ENCODE measurements at regions not wholly inside any gene's neighbourhood (a gene's known extent, or its start where the extent isn't known, plus 50 kb on each side); places are given as distances from the start of the nearest gene placed in this dataset.

DNA sequence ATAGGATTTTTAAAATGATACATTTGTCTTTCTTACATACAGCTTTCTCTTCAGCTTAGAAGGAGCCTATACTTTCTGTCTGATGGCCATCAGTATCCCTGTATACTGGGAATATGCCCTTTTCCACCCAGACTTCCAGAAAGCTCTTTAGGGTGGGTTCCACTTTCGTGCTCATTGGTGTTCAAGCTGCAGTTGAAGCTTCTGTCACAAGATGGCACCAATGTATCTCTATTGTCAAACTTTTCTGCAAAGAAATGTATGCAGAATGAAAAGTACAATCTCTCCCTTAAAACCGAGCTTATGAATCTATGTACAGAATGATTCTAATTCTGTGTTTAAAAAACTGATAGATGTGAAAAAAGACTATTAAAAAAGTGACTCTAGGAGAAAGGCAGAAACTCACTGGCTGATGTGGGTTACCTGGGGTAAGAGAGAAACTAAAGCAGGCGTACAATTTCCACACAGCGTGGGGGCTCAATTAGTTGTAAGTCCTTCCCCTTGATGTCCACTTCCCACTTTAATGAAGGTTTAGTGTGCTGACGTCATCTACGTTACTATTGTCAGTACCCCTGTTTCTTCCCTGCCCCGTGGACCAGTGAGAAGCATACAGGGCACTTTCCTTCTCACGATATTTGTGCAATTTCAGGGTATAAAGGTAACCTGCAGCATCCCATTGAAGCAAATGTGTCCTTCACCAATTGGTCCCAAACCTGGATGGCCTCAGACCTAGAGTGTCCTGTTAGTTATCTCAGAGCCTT lies 57.3 kb upstream of the TCEAL2 start:
- intact Hi-C loops (cut with DNase I), result loop anchor here in 1 of 2 donors (5.0 kb wide), 1 partner anchor 449 kb away; the partner anchor contains the start of gene TMSB15A
- 42 to 51% methylated on average over 8 of the region's 8 CpGs for WGBS, 2 donors
- no peak overlapping the region for H3K4me3 ChIP-seq (ENCODE audit: low read length in 2 of 2)
- no peaks in the 10 kb centered on the region for H3K9me3 ChIP-seq (ENCODE audit: control insufficient read depth, low read length)
- H3K4me1 ChIP-seq (ENCODE audit: control insufficient read depth in 1 of 2, insufficient read depth in 2 of 2, low read length in 2 of 2), result no peaks in the 10 kb centered on the region
- H3K36me3 ChIP-seq (ENCODE audit: control insufficient read depth in 1 of 2, insufficient read depth in 2 of 2, low read length in 1 of 2), result no peaks in the 10 kb centered on the region
- no peak overlapping the region for H3K27ac ChIP-seq (ENCODE audit: low read depth in 1 of 2, low read length in 2 of 2)
- ATAC-seq (ENCODE audit: low FRiP score) (no peak), DNase-seq (no peak)
- H3K27me3 ChIP-seq (ENCODE audit: control insufficient read depth in 1 of 2, insufficient read depth in 2 of 2, low read length in 1 of 2), result no peaks in the 10 kb centered on the region

DNA sequence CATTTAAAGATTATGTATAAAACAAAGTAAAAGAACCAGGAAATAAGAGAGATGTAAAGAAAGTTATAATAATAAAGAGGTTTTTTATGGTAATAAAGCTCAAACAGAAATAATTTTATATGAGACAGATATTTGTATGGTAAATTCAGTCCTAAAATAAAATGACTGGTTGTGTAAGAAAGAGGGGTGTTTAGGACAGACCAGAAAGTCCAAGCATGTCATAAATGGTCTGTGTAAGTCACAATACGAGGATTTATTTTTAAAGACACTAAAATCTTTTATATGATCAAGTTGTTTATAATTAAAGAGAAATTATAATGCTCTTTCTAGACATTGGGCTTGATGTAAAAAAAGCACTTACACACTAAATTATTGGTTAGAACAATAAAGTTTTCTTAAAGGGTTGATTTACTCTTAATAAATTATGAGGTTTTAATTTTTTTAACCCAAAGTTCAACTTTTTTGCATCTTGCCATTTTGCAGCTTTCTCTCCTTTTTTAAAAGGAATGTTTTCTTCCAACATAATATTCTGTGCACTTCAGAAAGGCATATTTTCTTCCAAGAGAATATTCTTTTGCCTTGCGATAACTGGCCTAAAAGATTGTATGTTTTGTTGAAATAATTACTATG lies 61.9 kb upstream of the TCEAL2 start:
- WGBS, 2 donors, result 76 to 78% methylated on average over 2 of the region's 2 CpGs
- Histone ChIP-seq H3K4me3 (ENCODE audit: low read length in 2 of 2) (no peak overlapping the region), H3K4me1 (ENCODE audit: control insufficient read depth in 1 of 2, insufficient read depth in 2 of 2, low read length in 2 of 2) (no peaks in the 10 kb centered on the region), H3K27me3 (ENCODE audit: control insufficient read depth in 1 of 2, insufficient read depth in 2 of 2, low read length in 1 of 2) (no peaks in the 10 kb centered on the region), H3K36me3 (ENCODE audit: control insufficient read depth in 1 of 2, insufficient read depth in 2 of 2, low read length in 1 of 2) (no peaks in the 10 kb centered on the region), H3K9me3 (ENCODE audit: control insufficient read depth, low read length) (no peaks in the 10 kb centered on the region), H3K27ac (ENCODE audit: low read depth in 1 of 2, low read length in 2 of 2) (no peak overlapping the region)
- DNase-seq (no peak), ATAC-seq (ENCODE audit: low FRiP score) (no peak)
- intact Hi-C loops (cut with DNase I), result no loop called here

DNA sequence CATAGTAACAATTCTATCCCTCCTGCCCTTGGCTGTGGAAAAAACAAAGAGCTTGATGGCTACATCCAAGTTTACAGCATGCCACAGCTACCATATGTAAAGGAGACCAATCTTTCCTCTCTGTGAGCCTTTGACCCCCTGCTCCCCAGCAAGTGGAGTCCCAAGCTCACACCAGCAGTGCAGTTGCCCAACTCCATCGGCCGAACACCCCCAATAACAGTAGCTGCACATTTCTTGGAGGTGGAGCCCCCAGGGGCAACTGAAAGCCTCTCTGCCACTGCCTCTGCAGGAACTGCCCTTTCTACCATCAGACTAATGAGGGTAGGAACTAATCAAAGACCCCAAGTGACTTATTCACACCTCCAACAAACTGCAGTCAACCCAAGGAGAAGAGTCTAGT lies 81.0 kb upstream of the TCEAL2 start:
- intact Hi-C loops (cut with DNase I), result no loop called here
- WGBS, 2 donors, result 74 to 80% methylated on average over 2 of the region's 2 CpGs
- ATAC-seq (ENCODE audit: low FRiP score), result no peak
- Histone ChIP-seq H3K27ac (ENCODE audit: low read depth in 1 of 2, low read length in 2 of 2) (no peak overlapping the region), H3K27me3 (ENCODE audit: control insufficient read depth in 1 of 2, insufficient read depth in 2 of 2, low read length in 1 of 2) (no peaks in the 10 kb centered on the region), H3K36me3 (ENCODE audit: control insufficient read depth in 1 of 2, insufficient read depth in 2 of 2, low read length in 1 of 2) (no peaks in the 10 kb centered on the region), H3K4me1 (ENCODE audit: control insufficient read depth in 1 of 2, insufficient read depth in 2 of 2, low read length in 2 of 2) (no peaks in the 10 kb centered on the region), H3K9me3 (ENCODE audit: control insufficient read depth, low read length) (no peaks in the 10 kb centered on the region), H3K4me3 (ENCODE audit: low read length in 2 of 2) (no peak overlapping the region)
- DNase-seq, result no peak

DNA sequence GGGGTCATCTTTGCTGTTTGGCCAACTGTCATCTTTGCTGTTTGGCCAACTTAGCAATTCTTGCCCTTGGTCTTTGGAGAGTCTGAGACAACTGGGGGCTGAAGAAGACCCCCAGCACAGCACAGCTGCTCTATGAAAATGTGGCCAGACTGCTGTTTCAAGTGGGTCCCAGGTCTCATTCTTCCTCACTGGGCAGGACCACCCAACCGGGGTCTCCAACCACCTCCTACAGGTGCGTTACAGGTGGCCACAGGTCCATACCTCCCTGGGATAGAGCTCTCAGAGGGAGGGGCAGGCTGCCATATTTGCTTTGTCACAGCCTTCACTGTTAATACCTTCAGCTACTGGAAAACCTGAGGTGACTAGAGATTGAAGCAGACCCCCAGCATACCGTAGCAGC lies 82.1 kb upstream of the TCEAL2 start:
- intact Hi-C loops (cut with DNase I), result no loop called here
- no peaks in the 10 kb centered on the region for H3K36me3 ChIP-seq (ENCODE audit: control insufficient read depth in 1 of 2, insufficient read depth in 2 of 2, low read length in 1 of 2)
- H3K27me3 ChIP-seq (ENCODE audit: control insufficient read depth in 1 of 2, insufficient read depth in 2 of 2, low read length in 1 of 2), result no peaks in the 10 kb centered on the region
- DNase-seq (no peak), ATAC-seq (ENCODE audit: low FRiP score) (no peak)
- H3K4me3 ChIP-seq (ENCODE audit: low read length in 2 of 2), result no peak overlapping the region
- no peak overlapping the region for H3K27ac ChIP-seq (ENCODE audit: low read depth in 1 of 2, low read length in 2 of 2)
- WGBS, 2 donors, result 71 to 82% methylated on average over 3 of the region's 3 CpGs
- no peaks in the 10 kb centered on the region for H3K9me3 ChIP-seq (ENCODE audit: control insufficient read depth, low read length)
- H3K4me1 ChIP-seq (ENCODE audit: control insufficient read depth in 1 of 2, insufficient read depth in 2 of 2, low read length in 2 of 2), result no peaks in the 10 kb centered on the region

DNA sequence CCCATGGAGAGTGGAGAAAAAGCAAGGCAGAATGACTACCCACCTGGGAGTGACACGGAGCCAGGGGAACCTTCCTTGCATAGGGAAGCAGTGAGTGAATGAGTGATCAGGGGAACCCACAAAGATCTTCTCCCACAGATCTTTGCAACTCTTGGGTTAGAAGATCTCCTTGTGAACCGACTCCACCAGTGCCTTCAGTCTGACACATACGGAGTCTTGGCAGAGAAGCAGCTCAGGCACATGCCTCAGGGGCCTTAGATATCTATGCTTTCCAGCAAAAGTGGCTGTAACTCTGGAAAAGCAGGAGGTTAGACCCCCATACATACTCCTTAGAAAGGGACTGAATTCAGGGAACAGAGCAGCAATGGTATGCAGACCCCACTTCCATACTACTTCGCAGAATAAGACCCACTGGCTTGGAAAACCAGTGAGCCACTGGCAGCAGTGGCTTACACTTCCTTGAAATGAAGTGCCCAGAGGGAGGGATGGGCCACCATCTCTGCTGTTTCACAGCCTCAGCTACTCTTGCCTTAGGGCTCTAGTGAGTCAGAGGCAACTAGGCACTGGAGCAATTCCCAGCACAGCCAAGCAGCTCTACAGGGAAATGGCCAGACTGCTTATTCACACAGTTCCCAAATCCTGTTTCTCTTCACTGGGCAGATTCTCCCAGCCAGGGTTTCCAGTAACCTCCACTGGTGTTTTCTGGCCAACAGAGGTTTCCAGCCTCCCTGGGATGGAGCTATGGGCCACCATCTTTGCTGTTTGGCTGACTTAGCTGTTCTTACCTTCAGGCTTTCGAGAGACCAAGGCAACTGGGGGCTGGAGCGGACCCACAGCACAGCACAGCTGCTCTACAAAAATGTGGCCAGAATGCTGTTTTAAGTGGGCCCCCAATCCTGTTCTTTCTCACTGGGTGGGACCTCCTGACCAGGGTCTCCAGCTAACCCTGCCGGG lies 82.8 kb upstream of the TCEAL2 start:
- H3K27ac ChIP-seq (ENCODE audit: low read depth in 1 of 2, low read length in 2 of 2), result no peak overlapping the region
- H3K4me1 ChIP-seq (ENCODE audit: control insufficient read depth in 1 of 2, insufficient read depth in 2 of 2, low read length in 2 of 2), result no peaks in the 10 kb centered on the region
- H3K9me3 ChIP-seq (ENCODE audit: control insufficient read depth, low read length), result no peaks in the 10 kb centered on the region
- DNase-seq, result no peak
- H3K36me3 ChIP-seq (ENCODE audit: control insufficient read depth in 1 of 2, insufficient read depth in 2 of 2, low read length in 1 of 2), result no peaks in the 10 kb centered on the region
- H3K4me3 ChIP-seq (ENCODE audit: low read length in 2 of 2), result no peak overlapping the region
- 70 to 80% methylated on average over 7 of the region's 7 CpGs for WGBS, 2 donors
- no peak for ATAC-seq (ENCODE audit: low FRiP score)
- no peaks in the 10 kb centered on the region for H3K27me3 ChIP-seq (ENCODE audit: control insufficient read depth in 1 of 2, insufficient read depth in 2 of 2, low read length in 1 of 2)
- intact Hi-C loops (cut with DNase I), result no loop called here

DNA sequence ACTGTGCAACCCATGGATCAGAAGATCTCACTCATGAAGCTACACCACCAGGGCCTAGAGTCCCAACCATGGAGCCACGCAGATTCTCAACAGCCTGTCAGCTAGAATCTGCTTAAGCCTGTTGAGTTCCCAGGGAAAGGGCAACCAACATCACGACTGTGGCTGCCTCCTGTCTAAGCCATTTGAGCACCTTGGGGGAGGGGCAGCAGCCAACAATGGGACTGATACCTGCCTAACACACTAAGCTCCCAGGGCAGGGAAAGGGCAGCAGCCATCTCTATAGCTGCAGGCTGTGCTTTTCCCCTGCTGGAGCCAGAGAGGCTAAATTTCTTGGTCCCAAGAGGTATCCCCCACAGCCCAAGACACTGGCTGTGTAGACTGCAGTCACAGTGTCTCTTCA lies 96.5 kb upstream of the TCEAL2 start:
- peaks cover 4% of the 10 kb centered on the region for H3K9me3 ChIP-seq (ENCODE audit: control insufficient read depth, low read length)
- no peak overlapping the region for H3K27ac ChIP-seq (ENCODE audit: low read depth in 1 of 2, low read length in 2 of 2)
- no peak for ATAC-seq (ENCODE audit: low FRiP score)
- H3K27me3 ChIP-seq (ENCODE audit: control insufficient read depth in 1 of 2, insufficient read depth in 2 of 2, low read length in 1 of 2), result no peaks in the 10 kb centered on the region
- no peaks in the 10 kb centered on the region for H3K4me1 ChIP-seq (ENCODE audit: control insufficient read depth in 1 of 2, insufficient read depth in 2 of 2, low read length in 2 of 2)
- WGBS, 2 donors, result 57 to 64% methylated on average over 2 of the region's 2 CpGs
- no peak overlapping the region for H3K4me3 ChIP-seq (ENCODE audit: low read length in 2 of 2)
- H3K36me3 ChIP-seq (ENCODE audit: control insufficient read depth in 1 of 2, insufficient read depth in 2 of 2, low read length in 1 of 2), result no peaks in the 10 kb centered on the region
- DNase-seq, result no peak
- intact Hi-C loops (cut with DNase I), result no loop called here

DNA sequence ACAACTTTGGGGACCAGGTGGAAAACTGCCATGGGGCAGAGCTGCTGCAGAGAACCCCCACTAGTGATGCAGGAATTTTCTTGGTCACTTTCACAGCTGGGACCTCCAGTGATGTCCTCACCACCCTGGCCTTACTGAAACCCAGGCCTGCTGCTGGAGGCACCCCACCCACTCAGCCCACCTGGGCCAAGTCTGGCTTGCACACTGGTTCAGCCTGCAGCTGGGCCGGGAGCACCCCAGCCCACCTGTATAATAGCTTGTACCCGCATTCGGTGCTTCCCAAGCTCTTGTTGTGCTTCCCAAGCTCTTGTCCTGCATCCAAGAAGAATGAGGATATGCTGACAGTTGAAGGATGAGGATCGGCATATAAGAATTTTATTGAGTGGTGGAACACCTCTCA lies 86.4 kb upstream of the ZMAT1 start:
- intact Hi-C loops (cut with DNase I), result no loop called here
- 64 to 83% methylated on average over 4 of the region's 4 CpGs for WGBS, 2 donors
- Histone ChIP-seq H3K36me3 (ENCODE audit: control insufficient read depth in 1 of 2, insufficient read depth in 2 of 2, low read length in 1 of 2) (no peaks in the 10 kb centered on the region), H3K27me3 (ENCODE audit: control insufficient read depth in 1 of 2, insufficient read depth in 2 of 2, low read length in 1 of 2) (no peaks in the 10 kb centered on the region), H3K4me3 (ENCODE audit: low read length in 2 of 2) (no peak overlapping the region), H3K9me3 (ENCODE audit: control insufficient read depth, low read length) (peaks cover 2% of the 10 kb centered on the region), H3K4me1 (ENCODE audit: control insufficient read depth in 1 of 2, insufficient read depth in 2 of 2, low read length in 2 of 2) (no peaks in the 10 kb centered on the region), H3K27ac (ENCODE audit: low read depth in 1 of 2, low read length in 2 of 2) (no peak overlapping the region)
- ATAC-seq (ENCODE audit: low FRiP score) (no peak), DNase-seq (no peak)

DNA sequence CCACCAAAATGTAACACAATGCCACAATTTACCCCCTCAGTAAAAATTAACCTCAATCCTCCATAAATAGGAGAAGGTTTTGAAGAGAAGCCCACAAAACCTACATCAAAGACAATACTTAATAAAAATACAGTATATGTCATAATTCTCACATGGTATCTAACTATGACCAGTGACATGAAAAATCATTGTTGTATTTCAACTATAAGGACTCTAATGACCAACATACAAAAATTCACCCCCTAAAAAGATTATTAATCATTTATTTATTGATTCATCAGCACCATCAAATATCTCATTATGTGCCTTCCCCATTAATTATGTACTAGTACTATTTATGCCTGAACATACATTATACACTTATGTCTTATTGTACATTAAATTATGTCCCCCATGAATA lies 77.1 kb upstream of the ZMAT1 start:
- DNase-seq, result no peak
- Histone ChIP-seq H3K36me3 (ENCODE audit: control insufficient read depth in 1 of 2, insufficient read depth in 2 of 2, low read length in 1 of 2) (no peaks in the 10 kb centered on the region), H3K4me1 (ENCODE audit: control insufficient read depth in 1 of 2, insufficient read depth in 2 of 2, low read length in 2 of 2) (no peaks in the 10 kb centered on the region), H3K27ac (ENCODE audit: low read depth in 1 of 2, low read length in 2 of 2) (no peak overlapping the region), H3K9me3 (ENCODE audit: control insufficient read depth, low read length) (no peaks in the 10 kb centered on the region), H3K4me3 (ENCODE audit: low read length in 2 of 2) (no peak overlapping the region), H3K27me3 (ENCODE audit: control insufficient read depth in 1 of 2, insufficient read depth in 2 of 2, low read length in 1 of 2) (no peaks in the 10 kb centered on the region)
- ATAC-seq (ENCODE audit: low FRiP score), result no peak
- intact Hi-C loops (cut with DNase I), result no loop called here

All from aorta (tissue), 5 donors.